ACHN (cell line): ENCODE measurements at regions not wholly inside any gene's neighbourhood (a gene's known extent, or its start where the extent isn't known, plus 50 kb on each side); places are given as distances from the start of the nearest gene placed in this dataset.
A peak's percentile ranks its signal among the peaks of the same experiment; 100 is the strongest.
"Not testable (repeated sequence)": the region's sequence is repeated elsewhere in the genome, so short reads cannot be mapped to it uniquely, and the experiment has no call there.

Experiments
- DNase-seq: peaks from one replicate; pipeline ENCODE4 v3.0.0-alpha.2; 2015
- in situ Hi-C: cut with HindIII; loops from 2 replicates; pipeline ENCODE4 v1.10.0; 2017; ENCODE audit warnings: low sequenced_read_pairs, low pct_ligation_motif_present, low pct_unique_long_range_greater_than_20kb

- DNase-seq, result no peak
- in situ Hi-C loops, result no loop called here
These were observed 163.6 kb upstream of the PALMD start for GRCh38 chr1:99482286-99482685.

GRCh38 chr1:99482750-99483149 lies 163.2 kb upstream of the PALMD start:
- in situ Hi-C loops, result no loop called here
- DNase-seq, result no peak

GRCh38 chr1:99490031-99490430 lies 155.9 kb upstream of the PALMD start:
- no peak for DNase-seq
- in situ Hi-C loops, result no loop called here

- DNase-seq, result no peak
- in situ Hi-C loops, result no loop called here
These were observed 149.8 kb upstream of the PALMD start for GRCh38 chr1:99496067-99496466.

GRCh38 chr1:99497690-99498089 lies 148.2 kb upstream of the PALMD start:
- DNase-seq, result no peak
- in situ Hi-C loops, result no loop called here

- no peak for DNase-seq
- in situ Hi-C loops, result no loop called here
These were observed 145.4 kb upstream of the PALMD start for GRCh38 chr1:99500541-99500940.

- in situ Hi-C loops, result no loop called here
These were observed 144.0 kb upstream of the PALMD start for GRCh38 chr1:99501871-99502270.

GRCh38 chr1:99502400-99502799 lies 143.5 kb upstream of the PALMD start:
- in situ Hi-C loops, result no loop called here
- no peak for DNase-seq

More at GRCh38 chr1:99501871-99502270, 144.0 kb upstream of the PALMD start:
- DNase-seq, result no peak

- no peak for DNase-seq
- in situ Hi-C loops, result no loop called here
These were observed 142.6 kb upstream of the PALMD start for GRCh38 chr1:99503276-99503747.

GRCh38 chr1:99504287-99504686 lies 141.6 kb upstream of the PALMD start:
- DNase-seq, result no peak
- in situ Hi-C loops, result no loop called here

GRCh38 chr1:99506631-99507030 lies 139.3 kb upstream of the PALMD start:
- in situ Hi-C loops, result no loop called here
- DNase-seq, result no peak

- in situ Hi-C loops, DNase-seq: not testable (repeated sequence)
These were observed 138.5 kb upstream of the PALMD start for GRCh38 chr1:99507446-99507845.

GRCh38 chr1:99507906-99508732 lies 137.8 kb upstream of the PALMD start:
- in situ Hi-C loops, result no loop called here

GRCh38 chr1:99508733-99509445 lies 137.0 kb upstream of the PALMD start:
- DNase-seq, in situ Hi-C loops: not testable (repeated sequence)

More at GRCh38 chr1:99507906-99508732, 137.8 kb upstream of the PALMD start:
- no peak for DNase-seq

- in situ Hi-C loops, DNase-seq: not testable (repeated sequence)
These were observed 130.9 kb upstream of the PALMD start for GRCh38 chr1:99514823-99515552.

- no peak for DNase-seq
- in situ Hi-C loops, result no loop called here
These were observed 129.8 kb upstream of the PALMD start for GRCh38 chr1:99516141-99516540.

GRCh38 chr1:99520121-99520520 lies 125.8 kb upstream of the PALMD start:
- in situ Hi-C loops, result no loop called here
- DNase-seq, result no peak

- DNase-seq, result no peak
- in situ Hi-C loops, result no loop called here
These were observed 120.6 kb upstream of the PALMD start for GRCh38 chr1:99525331-99525730.

- DNase-seq, result peak; percentile 3
- in situ Hi-C loops, result no loop called here
These were observed 118.8 kb upstream of the PALMD start for GRCh38 chr1:99527078-99527477.
